CD14-positive monocyte (primary cell): ENCODE measurements at regions not wholly inside any gene's neighbourhood (a gene's known extent, or its start where the extent isn't known, plus 50 kb on each side); places are given as distances from the start of the nearest gene placed in this dataset.
A peak's percentile ranks its signal among the peaks of the same experiment; 100 is the strongest.

ENCODE experiments used
- DNase-seq, 3 donors: peaks; one replicate each; pipeline ENCODE4 v3.0.0-alpha.2; 2011 to 2022
- H2AFZ ChIP-seq: 2 replicates; pipeline ENCODE4 v1.6.0; 2012; ENCODE audit warnings: mild to moderate bottlenecking, low read depth, low read length, inconsistent platforms; ENCODE audit not compliant: insufficient read depth, poor library complexity, severe bottlenecking
- H3K27ac ChIP-seq, 2 donors: 1 replicate in 1 of 2; 2 replicates in 1 of 2; pipeline ENCODE4 v1.5.1; 2012 to 2013; ENCODE audit warnings: low read length in 2 of 2, control low read depth in 1 of 2, inconsistent platforms in 1 of 2, low read depth in 1 of 2, mild to moderate bottlenecking in 1 of 2
- H3K27me3 ChIP-seq, 2 donors: one replicate each; pipeline versions ENCODE4 v1.6.0 to v1.6.1; 2011 to 2013; ENCODE audit warnings: low read length in 2 of 2; ENCODE audit not compliant: control insufficient read depth in 2 of 2, insufficient read depth in 2 of 2
- H3K36me3 ChIP-seq, 2 donors: replicated peaks in 1 of 2; 1 replicate in 1 of 2; 2 replicates in 1 of 2; pipeline versions ENCODE4 v1.5.1 to v1.6.1; 2012 to 2013; ENCODE audit warnings: low read length in 2 of 2, control low read depth in 1 of 2, inconsistent platforms in 1 of 2, mild to moderate bottlenecking in 1 of 2; ENCODE audit not compliant: insufficient read depth in 2 of 2, control insufficient read depth in 1 of 2
- H3K4me1 ChIP-seq, 2 donors: 1 replicate in 1 of 2; 2 replicates in 1 of 2; pipeline versions ENCODE4 v1.5.1 to v1.6.1; 2012 to 2013; ENCODE audit warnings: low read length in 2 of 2, control low read depth in 1 of 2, inconsistent platforms in 1 of 2, mild to moderate bottlenecking in 1 of 2, moderate library complexity in 1 of 2; ENCODE audit not compliant: insufficient read depth in 2 of 2, control insufficient read depth in 1 of 2
- H3K4me2 ChIP-seq: replicated peaks from 2 replicates; pipeline ENCODE3; 2012; ENCODE audit warnings: low read length, moderate library complexity, mild to moderate bottlenecking; ENCODE audit not compliant: poor library complexity, severe bottlenecking; ENCODE audit errors: extremely low read depth
- H3K4me3 ChIP-seq, 3 experiments: fragments of 200-600 bp in 1 of 3; sonication (generic) in 1 of 3; replicated peaks in 1 of 3; 1 replicate in 2 of 3; 2 replicates in 1 of 3; pipeline ENCODE4 v1.5.1; 2011 to 2013; ENCODE audit warnings: low read length in 3 of 3, mild to moderate bottlenecking in 3 of 3, control low read depth in 2 of 3, low read depth in 2 of 3, inconsistent platforms in 1 of 3, moderate library complexity in 1 of 3
- H3K79me2 ChIP-seq: 2 replicates; pipeline ENCODE4 v1.6.0; 2012; ENCODE audit warnings: mild to moderate bottlenecking, control low read depth, inconsistent platforms, low read length, moderate library complexity; ENCODE audit not compliant: insufficient read depth
- H3K9ac ChIP-seq: 2 replicates; pipeline ENCODE4 v1.6.0; 2017; ENCODE audit warnings: low read length, mild to moderate bottlenecking; ENCODE audit not compliant: insufficient read depth, poor library complexity, severe bottlenecking
- H3K9me3 ChIP-seq, 2 donors: replicated peaks in 1 of 2; 1 replicate in 1 of 2; 2 replicates in 1 of 2; pipeline versions ENCODE4 v1.5.1 to v1.6.1; 2012 to 2013; ENCODE audit warnings: low read length in 2 of 2, control low read depth in 1 of 2; ENCODE audit not compliant: control insufficient read depth in 1 of 2, insufficient read depth in 1 of 2
- H4K20me1 ChIP-seq: 2 replicates; pipeline ENCODE4 v1.6.0; 2012; ENCODE audit warnings: mild to moderate bottlenecking, low read length, control low read depth, moderate library complexity; ENCODE audit not compliant: insufficient read depth
- H3K27ac Mint-ChIP-seq, 7 donors: one replicate each; pipeline ENCODE4 v1.8.0; 2020; ENCODE audit warnings: mild to moderate bottlenecking in 7 of 7, mixed read lengths in 7 of 7, moderate library complexity in 6 of 7, inconsistent platforms in 2 of 7
- H3K27me3 Mint-ChIP-seq, 3 donors: one replicate each; pipeline ENCODE4 v1.8.0; 2021 to 2022; ENCODE audit warnings: low read depth in 3 of 3, mild to moderate bottlenecking in 3 of 3, mixed read lengths in 3 of 3, moderate library complexity in 3 of 3, inconsistent platforms in 1 of 3
- H3K36me3 Mint-ChIP-seq, 2 donors: one replicate each; pipeline ENCODE4 v1.8.0; 2020; ENCODE audit warnings: mixed read lengths in 2 of 2, inconsistent platforms in 1 of 2, mild to moderate bottlenecking in 1 of 2
- H3K4me1 Mint-ChIP-seq: one replicate; pipeline ENCODE4 v1.8.0; 2020; ENCODE audit warnings: mild to moderate bottlenecking, mixed read lengths
- H3K4me3 Mint-ChIP-seq, 2 donors: one replicate each; pipeline ENCODE4 v1.8.0; 2020; ENCODE audit warnings: mild to moderate bottlenecking in 2 of 2, mixed read lengths in 2 of 2, moderate library complexity in 1 of 2
- H3K9me3 Mint-ChIP-seq, 7 donors: one replicate each; pipeline ENCODE4 v1.8.0; 2020 to 2022; ENCODE audit warnings: mixed read lengths in 7 of 7, mild to moderate bottlenecking in 6 of 7, moderate library complexity in 6 of 7, inconsistent platforms in 2 of 7
- CTCF ChIP-seq: fragments of 200-600 bp; IDR thresholded peaks from one replicate; pipeline ENCODE4 v1.8.0; 2022; ENCODE audit warnings: antibody characterized with exemption, mild to moderate bottlenecking
- WGBS: methylation state at CpG from one replicate; pipeline ENCODE4 v1.1.5; 2013; ENCODE audit warnings: missing lambda C conversion rate; ENCODE audit not compliant: insufficient coverage; 5-methylcytosine and 5-hydroxymethylcytosine counted together
- intact Hi-C, 2 donors: fragments of 100-400 bp; cut with micrococcal nuclease; formaldehyde crosslinking; loops; one replicate each; pipeline versions ENCODE4 v1.15.0 to v1.15.1; 2023

GRCh38 chr2:16006537-16007166 lies 66.3 kb downstream of the MYCN start:
- peaks cover 22% of the 10 kb centered on the region for H3K4me1 Mint-ChIP-seq
- Histone ChIP-seq H3K9me3 (no peaks in the 10 kb centered on the region), H2AFZ (peak overlapping the region; percentile 1), H3K27ac (peak overlapping the region; percentile 64 to 72), H3K4me1 (peaks cover 17 to 26% of the 10 kb centered on the region in 2 donors), H3K27me3 (peaks cover 4 to 6% of the 10 kb centered on the region in 2 donors), H3K36me3 (no peaks in the 10 kb centered on the region), H3K4me3 (no peak overlapping the region), H3K79me2 (no peaks in the 10 kb centered on the region), H4K20me1 (no peaks in the 10 kb centered on the region), H3K4me2 (no peak overlapping the region), H3K9ac (no peak overlapping the region)
- peak overlapping the region; percentile 78 to 94 (median 89) for H3K27ac Mint-ChIP-seq
- TF ChIP-seq CTCF = no peak
- intact Hi-C loops = no loop called here
- no peaks in the 10 kb centered on the region for H3K36me3 Mint-ChIP-seq
- H3K9me3 Mint-ChIP-seq = peaks cover 0 to 6% (median 0%) of the 10 kb centered on the region in 7 donors
- peaks cover 2 to 4% (median 3%) of the 10 kb centered on the region in 3 donors for H3K27me3 Mint-ChIP-seq
- H3K4me3 Mint-ChIP-seq = peak overlapping the region in 1 of 2 donors; percentile 47
- DNase-seq = peak in 1 of 3 donors; percentile 9
- WGBS = 60% methylated on average over 1 of the region's 4 CpGs

- no peaks in the 10 kb centered on the region for H3K36me3 Mint-ChIP-seq
- H3K4me2 ChIP-seq = peak overlapping the region; percentile 18
Observed at GRCh38 chr2:16005816-16006536, 65.6 kb downstream of the MYCN start.

More at GRCh38 chr2:16005816-16006536, 65.6 kb downstream of the MYCN start:
- Mint-ChIP-seq H3K27me3 (peaks cover 2 to 3% (median 2%) of the 10 kb centered on the region in 3 donors), H3K27ac (peak overlapping the region; percentile 78 to 94 (median 89)), H3K4me1 (peaks cover 22% of the 10 kb centered on the region), H3K9me3 (peaks cover 0 to 6% (median 0%) of the 10 kb centered on the region in 7 donors), H3K4me3 (peak overlapping the region in 1 of 2 donors; percentile 47)
- no peaks in the 10 kb centered on the region for H3K79me2 ChIP-seq
- H3K4me3 ChIP-seq = no peak overlapping the region
- H2AFZ ChIP-seq = peak overlapping the region; percentile 1
- H3K27ac ChIP-seq = peak overlapping the region; percentile 64 to 72
- TF ChIP-seq CTCF = no peak
- peak; percentile 87 to 96 (median 89) for DNase-seq
- H3K4me1 ChIP-seq = peaks cover 17 to 26% of the 10 kb centered on the region in 2 donors
- no peaks in the 10 kb centered on the region for H3K9me3 ChIP-seq
- H3K9ac ChIP-seq = no peak overlapping the region
- H3K36me3 ChIP-seq = no peaks in the 10 kb centered on the region
- 22% methylated on average over 4 of the region's 6 CpGs for WGBS
- intact Hi-C loops = no loop called here
- no peaks in the 10 kb centered on the region for H3K27me3 ChIP-seq
- no peaks in the 10 kb centered on the region for H4K20me1 ChIP-seq
